ENCODE measurements at regions not wholly inside any gene's neighbourhood (a gene's known extent, or its start where the extent isn't known, plus 50 kb on each side); places are given as distances from the start of the nearest gene placed in this dataset.

- H3K27ac Mint-ChIP-seq: no peak overlapping the region
- no peak for DNase-seq
- no peaks in the 10 kb centered on the region for H3K4me1 Mint-ChIP-seq (ENCODE audit: low read depth in 2 of 2)
- H3K36me3 Mint-ChIP-seq (ENCODE audit: insufficient read depth): no peaks in the 10 kb centered on the region
- no peaks in the 10 kb centered on the region for H3K27me3 Mint-ChIP-seq
- no peak overlapping the region for H3K4me3 Mint-ChIP-seq
- ATAC-seq (replicated peaks): no peak
- H3K9me3 Mint-ChIP-seq: peaks cover 0 to 7% of the 10 kb centered on the region in 2 donors
Observed at GRCh38 chr13:107843681-107844080, 371.7 kb downstream of the LIG4 start.

DNA sequence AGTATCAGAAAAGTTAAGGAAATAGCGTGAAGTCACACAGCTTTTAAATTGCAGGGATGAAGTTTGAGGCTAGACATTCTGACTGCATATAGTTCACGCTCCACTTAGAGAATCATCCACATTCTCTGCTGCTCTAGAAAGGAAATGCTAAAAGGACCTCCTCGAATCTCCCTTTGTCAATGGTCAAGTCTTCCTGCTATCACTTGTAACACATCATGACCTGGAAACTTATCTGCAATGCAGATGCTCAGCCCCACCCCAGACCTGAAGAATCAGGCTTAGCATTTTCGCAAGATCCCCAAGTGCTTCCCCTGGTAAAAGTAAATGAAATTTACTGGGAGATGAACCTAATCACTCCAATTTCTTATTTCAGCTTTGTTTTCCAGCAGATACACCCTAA is 372.1 kb downstream of the LIG4 start:
- H3K27me3 Mint-ChIP-seq: no peaks in the 10 kb centered on the region
- no peak overlapping the region for H3K27ac Mint-ChIP-seq
- H3K4me1 Mint-ChIP-seq (ENCODE audit: low read depth in 2 of 2): no peaks in the 10 kb centered on the region
- no peaks in the 10 kb centered on the region for H3K36me3 Mint-ChIP-seq (ENCODE audit: insufficient read depth)
- DNase-seq: no peak
- no peak for ATAC-seq (replicated peaks)
- no peak overlapping the region for H3K4me3 Mint-ChIP-seq
- H3K9me3 Mint-ChIP-seq: peaks cover 0 to 7% of the 10 kb centered on the region in 2 donors

DNA sequence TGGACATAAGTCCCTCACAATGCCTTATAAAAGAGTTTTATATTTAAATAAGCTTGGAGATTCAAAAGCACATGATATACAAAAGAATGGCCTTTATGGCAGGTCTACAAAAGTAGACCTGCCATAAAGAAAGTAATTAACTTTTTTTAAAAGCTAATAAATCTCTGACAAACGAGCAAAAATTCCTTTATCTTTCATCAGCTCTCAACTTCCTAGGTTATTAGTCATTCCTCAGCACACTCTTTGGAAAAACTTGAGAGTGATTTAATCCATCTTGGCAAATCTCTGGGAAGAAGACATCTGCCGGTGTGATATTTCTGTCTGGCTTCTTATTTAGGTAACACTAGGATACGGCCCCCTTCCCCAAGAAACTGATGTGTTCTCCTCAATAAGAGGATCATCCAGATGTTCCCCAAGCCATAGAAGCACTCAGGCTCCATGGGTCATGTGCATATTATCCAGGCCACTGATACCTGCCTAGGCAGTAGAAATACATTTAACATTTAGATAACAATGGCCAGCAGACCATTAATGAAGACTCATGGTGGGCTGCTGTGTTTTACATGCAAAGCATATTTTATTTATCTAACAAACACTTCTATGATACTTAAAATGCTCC is 372.7 kb downstream of the LIG4 start:
- no peak overlapping the region for H3K4me3 Mint-ChIP-seq
- no peak for ATAC-seq (replicated peaks)
- H3K27me3 Mint-ChIP-seq: no peaks in the 10 kb centered on the region
- no peak overlapping the region for H3K27ac Mint-ChIP-seq
- H3K36me3 Mint-ChIP-seq (ENCODE audit: insufficient read depth): no peaks in the 10 kb centered on the region
- DNase-seq: no peak
- peaks cover 0 to 7% of the 10 kb centered on the region in 2 donors for H3K9me3 Mint-ChIP-seq
- no peaks in the 10 kb centered on the region for H3K4me1 Mint-ChIP-seq (ENCODE audit: low read depth in 2 of 2)

- ATAC-seq (replicated peaks) (no peak), DNase-seq (no peak)
- no peak overlapping the region for H3K4me3 Mint-ChIP-seq
- H3K36me3 Mint-ChIP-seq (ENCODE audit: insufficient read depth): no peaks in the 10 kb centered on the region
- no peaks in the 10 kb centered on the region for H3K27me3 Mint-ChIP-seq
- H3K4me1 Mint-ChIP-seq (ENCODE audit: low read depth in 2 of 2): no peaks in the 10 kb centered on the region
- H3K27ac Mint-ChIP-seq: no peak overlapping the region
- H3K9me3 Mint-ChIP-seq: peaks cover 0 to 8% of the 10 kb centered on the region in 2 donors
Observed at GRCh38 chr13:107838588-107839161, 376.7 kb downstream of the LIG4 start.

GRCh38 chr13:107836685-107837084 is 378.7 kb downstream of the LIG4 start:
- Mint-ChIP-seq H3K36me3 (ENCODE audit: insufficient read depth) (no peaks in the 10 kb centered on the region), H3K27ac (no peak overlapping the region), H3K4me1 (ENCODE audit: low read depth in 2 of 2) (no peaks in the 10 kb centered on the region), H3K27me3 (no peaks in the 10 kb centered on the region), H3K4me3 (no peak overlapping the region), H3K9me3 (peaks cover 9 to 12% of the 10 kb centered on the region in 2 donors)
- DNase-seq (no peak), ATAC-seq (replicated peaks) (no peak)

DNA sequence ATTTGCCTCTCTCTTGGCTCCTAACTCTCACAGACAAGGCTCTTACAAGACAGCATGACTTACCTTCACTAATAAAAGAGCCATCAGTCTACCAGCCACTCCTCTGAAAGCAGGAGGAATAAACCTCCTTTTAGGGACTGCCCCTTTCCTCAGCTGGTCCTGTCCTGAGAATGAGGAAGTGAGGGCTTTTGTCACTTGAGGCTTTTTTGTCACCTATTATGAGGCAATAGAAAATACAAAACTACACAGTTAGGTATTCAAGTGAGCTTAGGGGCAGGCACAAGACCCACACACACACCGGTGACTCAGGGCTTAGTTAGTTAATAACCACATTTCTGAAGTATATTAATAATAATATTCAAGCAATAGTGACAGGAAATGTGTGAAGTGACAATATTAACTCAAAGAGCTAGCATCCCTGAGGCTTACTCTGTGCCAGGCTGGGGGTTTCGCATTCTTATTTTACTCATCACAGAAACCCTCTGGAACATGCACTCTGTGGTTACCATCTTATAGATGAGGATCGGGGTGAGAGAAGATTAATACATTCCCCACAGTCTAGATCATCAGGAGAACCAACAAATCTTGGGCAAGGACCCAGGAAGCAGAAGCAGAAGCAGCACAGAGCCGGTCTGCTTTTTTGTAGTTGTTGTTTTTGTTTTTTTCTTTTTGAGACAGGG is 379.9 kb downstream of the LIG4 start:
- Mint-ChIP-seq H3K36me3 (ENCODE audit: insufficient read depth) (no peaks in the 10 kb centered on the region), H3K4me3 (no peak overlapping the region), H3K27ac (no peak overlapping the region), H3K9me3 (peaks cover 12 to 13% of the 10 kb centered on the region in 2 donors), H3K4me1 (ENCODE audit: low read depth in 2 of 2) (no peaks in the 10 kb centered on the region), H3K27me3 (no peaks in the 10 kb centered on the region)
- DNase-seq (no peak), ATAC-seq (replicated peaks) (no peak)

DNA sequence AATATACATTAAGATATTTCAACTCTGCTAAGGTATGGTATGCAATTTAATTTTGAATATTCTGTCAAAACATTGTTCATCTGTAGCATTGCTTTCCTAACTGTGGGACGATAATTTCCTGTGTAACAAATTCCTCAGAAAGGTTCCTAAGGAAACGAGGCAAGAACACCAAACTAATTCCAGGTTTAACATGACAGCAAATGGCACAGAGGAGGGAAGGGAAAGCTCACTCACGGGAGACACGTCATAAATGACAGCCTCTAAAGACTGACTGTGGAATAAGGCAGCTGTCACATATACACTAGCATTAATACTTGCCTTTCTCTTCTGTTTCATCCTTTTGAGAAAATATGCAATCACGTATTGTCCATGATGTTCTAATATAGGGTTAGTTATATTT is 380.6 kb downstream of the LIG4 start:
- H3K27ac Mint-ChIP-seq: no peak overlapping the region
- ATAC-seq (replicated peaks) (no peak), DNase-seq (no peak)
- H3K4me3 Mint-ChIP-seq: no peak overlapping the region
- no peaks in the 10 kb centered on the region for H3K36me3 Mint-ChIP-seq (ENCODE audit: insufficient read depth)
- peaks cover 12 to 15% of the 10 kb centered on the region in 2 donors for H3K9me3 Mint-ChIP-seq
- H3K4me1 Mint-ChIP-seq (ENCODE audit: low read depth in 2 of 2): no peaks in the 10 kb centered on the region
- no peaks in the 10 kb centered on the region for H3K27me3 Mint-ChIP-seq

DNA sequence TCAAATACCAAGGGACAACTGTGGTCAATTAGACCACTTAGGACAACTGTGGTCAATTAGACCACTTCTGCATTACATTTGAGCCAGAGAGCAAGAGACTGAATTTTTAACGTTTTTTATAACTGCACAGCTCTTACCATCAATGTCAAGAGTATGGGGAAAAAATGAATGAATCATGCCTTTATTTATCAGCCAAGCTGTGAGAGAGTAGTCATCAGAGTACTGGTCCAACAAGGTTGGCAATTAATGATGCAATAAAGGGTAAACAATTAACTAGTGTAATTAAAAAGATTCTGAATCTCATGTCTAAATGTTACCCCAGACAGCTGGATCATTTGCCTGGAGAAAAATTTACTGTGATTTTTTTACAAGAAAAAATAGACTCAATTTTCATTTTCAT is 381.1 kb downstream of the LIG4 start:
- DNase-seq: no peak
- H3K9me3 Mint-ChIP-seq: peaks cover 12 to 15% of the 10 kb centered on the region in 2 donors

DNA sequence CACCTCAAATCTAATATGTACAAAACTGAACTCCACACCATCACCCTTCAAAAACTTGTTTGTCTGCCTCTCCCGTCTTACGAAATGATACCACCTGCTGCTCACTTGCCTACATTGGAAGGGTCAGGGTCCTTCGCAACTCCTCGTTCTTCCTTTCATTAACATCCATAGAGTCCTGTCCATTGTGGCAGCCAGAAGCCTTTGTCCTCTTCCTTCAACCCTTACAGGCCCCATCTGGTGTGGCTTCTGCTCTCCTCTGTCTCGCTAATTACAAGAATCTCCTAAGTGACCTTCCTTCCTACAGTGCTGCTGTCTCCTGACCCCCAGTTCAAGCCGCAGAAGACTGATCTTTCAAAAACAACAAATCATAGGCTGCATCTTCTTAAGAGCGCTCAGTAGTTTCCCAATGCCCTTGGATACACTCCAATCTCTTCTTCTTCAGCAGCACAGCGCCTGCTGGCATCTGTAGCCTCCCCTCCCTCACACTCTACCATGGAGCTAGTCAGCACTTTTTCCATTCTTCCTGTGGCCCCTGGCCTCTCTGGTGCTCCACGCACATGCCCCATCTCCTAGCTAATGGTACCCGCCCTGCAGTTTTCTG is 382.7 kb downstream of the LIG4 start:
- no peaks in the 10 kb centered on the region for H3K36me3 Mint-ChIP-seq (ENCODE audit: insufficient read depth)
- no peak overlapping the region for H3K27ac Mint-ChIP-seq
- H3K4me1 Mint-ChIP-seq (ENCODE audit: low read depth in 2 of 2): no peaks in the 10 kb centered on the region
- H3K4me3 Mint-ChIP-seq: no peak overlapping the region
- H3K27me3 Mint-ChIP-seq: no peaks in the 10 kb centered on the region
- DNase-seq: no peak
- ATAC-seq (replicated peaks): no peak
- peaks cover 12 to 17% of the 10 kb centered on the region in 2 donors for H3K9me3 Mint-ChIP-seq

More for the DNA sequence above, 381.1 kb downstream of the LIG4 start:
- ATAC-seq (replicated peaks): no peak
- no peaks in the 10 kb centered on the region for H3K36me3 Mint-ChIP-seq (ENCODE audit: insufficient read depth)
- no peaks in the 10 kb centered on the region for H3K27me3 Mint-ChIP-seq
- no peak overlapping the region for H3K27ac Mint-ChIP-seq
- no peaks in the 10 kb centered on the region for H3K4me1 Mint-ChIP-seq (ENCODE audit: low read depth in 2 of 2)
- H3K4me3 Mint-ChIP-seq: no peak overlapping the region

- no peaks in the 10 kb centered on the region for H3K36me3 Mint-ChIP-seq (ENCODE audit: insufficient read depth)
- peaks cover 12 to 17% of the 10 kb centered on the region in 2 donors for H3K9me3 Mint-ChIP-seq
- ATAC-seq (replicated peaks) (no peak), DNase-seq (no peak)
- no peak overlapping the region for H3K4me3 Mint-ChIP-seq
- H3K27ac Mint-ChIP-seq: no peak overlapping the region
- H3K4me1 Mint-ChIP-seq (ENCODE audit: low read depth in 2 of 2): no peaks in the 10 kb centered on the region
- H3K27me3 Mint-ChIP-seq: no peaks in the 10 kb centered on the region
Observed at GRCh38 chr13:107830804-107831203, 384.5 kb downstream of the LIG4 start.

DNA sequence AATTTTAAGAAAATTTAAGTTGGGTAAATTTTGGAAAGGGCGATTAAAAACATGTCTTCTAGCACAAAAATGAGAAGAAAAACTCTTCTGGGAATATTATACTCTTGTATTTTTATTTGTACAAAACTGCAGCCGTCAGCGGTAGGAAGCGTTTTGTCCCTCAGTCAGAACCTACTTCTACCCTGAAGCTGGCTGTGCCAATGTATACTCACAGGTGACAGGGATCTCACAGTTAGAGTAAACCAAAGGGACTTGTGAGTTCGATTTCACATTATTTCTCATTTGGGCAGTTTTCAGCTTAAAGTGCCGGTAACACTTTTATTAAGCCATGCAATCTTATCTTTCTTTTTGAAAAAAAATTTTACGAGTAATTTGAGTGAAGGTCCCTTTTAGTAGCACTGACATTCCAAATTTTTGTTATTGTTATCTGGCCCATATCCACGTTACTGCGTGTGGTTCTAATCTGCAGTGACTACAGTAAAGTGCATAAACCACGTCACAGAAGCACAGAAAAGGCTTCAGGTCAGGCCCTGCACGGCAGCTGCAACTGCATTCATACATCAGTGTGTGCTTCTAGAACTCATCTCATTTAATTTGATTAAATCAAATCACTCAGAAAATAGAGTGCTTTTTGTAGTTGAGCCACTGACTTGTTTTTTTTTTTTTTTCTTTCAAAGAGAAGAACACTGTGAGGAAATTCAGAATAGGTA is 387.3 kb downstream of the LIG4 start:
- Mint-ChIP-seq H3K4me1 (ENCODE audit: low read depth in 2 of 2) (no peaks in the 10 kb centered on the region), H3K36me3 (ENCODE audit: insufficient read depth) (peaks cover 3% of the 10 kb centered on the region), H3K4me3 (no peak overlapping the region), H3K9me3 (peaks cover 15% of the 10 kb centered on the region in 2 donors), H3K27ac (no peak overlapping the region), H3K27me3 (no peaks in the 10 kb centered on the region)
- ATAC-seq (replicated peaks) (no peak), DNase-seq (no peak)

DNA sequence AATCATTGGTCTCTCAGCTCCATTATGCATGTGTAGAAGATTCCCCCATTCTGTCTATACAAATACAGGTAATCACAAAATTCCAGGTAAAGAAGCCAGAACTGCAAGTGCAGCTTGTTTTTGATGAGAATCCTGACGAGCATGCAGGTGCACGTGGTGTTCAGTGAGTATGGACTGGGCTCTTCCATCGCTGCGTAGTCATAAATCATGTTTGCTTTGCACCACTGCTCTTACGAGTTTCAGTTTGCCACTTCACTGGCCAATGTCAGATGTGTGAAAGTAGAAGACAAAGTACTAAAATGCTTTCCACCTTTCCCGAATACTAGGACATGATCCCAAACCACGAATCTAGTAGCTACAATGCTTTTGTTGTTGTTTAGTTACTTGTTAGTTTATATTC is 390.7 kb downstream of the LIG4 start:
- ATAC-seq (replicated peaks) (no peak), DNase-seq (no peak)
- H3K4me1 Mint-ChIP-seq (ENCODE audit: low read depth in 2 of 2): no peaks in the 10 kb centered on the region
- no peak overlapping the region for H3K27ac Mint-ChIP-seq
- H3K36me3 Mint-ChIP-seq (ENCODE audit: insufficient read depth): peaks cover 3% of the 10 kb centered on the region
- H3K4me3 Mint-ChIP-seq: no peak overlapping the region
- peaks cover 7 to 13% of the 10 kb centered on the region in 2 donors for H3K9me3 Mint-ChIP-seq
- no peaks in the 10 kb centered on the region for H3K27me3 Mint-ChIP-seq

GRCh38 chr13:107822006-107822405 is 393.3 kb downstream of the LIG4 start:
- H3K27ac Mint-ChIP-seq: no peak overlapping the region
- DNase-seq: no peak
- H3K4me1 Mint-ChIP-seq (ENCODE audit: low read depth in 2 of 2): no peaks in the 10 kb centered on the region

More at GRCh38 chr13:107822006-107822405, 393.3 kb downstream of the LIG4 start:
- Mint-ChIP-seq H3K4me3 (no peak overlapping the region), H3K36me3 (ENCODE audit: insufficient read depth) (peaks cover 3% of the 10 kb centered on the region), H3K27me3 (no peaks in the 10 kb centered on the region), H3K9me3 (peaks cover 12 to 17% of the 10 kb centered on the region in 2 donors)
- no peak for ATAC-seq (replicated peaks)

All from effector memory CD8-positive, alpha-beta T cell (primary cell).